ENCODE measurements at regions not wholly inside any gene's neighbourhood (a gene's known extent, or its start where the extent isn't known, plus 50 kb on each side); places are given as distances from the start of the nearest gene placed in this dataset.

DNA sequence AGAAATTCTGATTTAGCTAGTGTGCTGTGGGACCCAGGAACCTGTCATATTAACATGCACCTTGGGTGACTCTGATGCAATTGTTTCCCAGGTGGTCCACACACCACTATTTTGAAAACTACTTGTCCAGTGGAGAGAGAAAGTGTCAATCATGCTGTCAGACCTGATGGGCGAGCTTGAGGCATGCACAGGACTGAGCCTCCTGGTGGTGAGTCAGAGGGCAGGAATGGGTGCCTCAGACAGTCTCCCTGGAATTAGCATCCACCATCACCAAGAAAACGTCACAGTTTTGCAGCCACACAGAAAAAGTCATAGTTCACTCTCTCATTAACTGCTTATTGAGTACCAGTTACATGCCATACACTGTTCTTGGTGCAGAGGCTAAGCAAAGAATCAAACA, 181.8 kb upstream of the MAOA start:
- H2BK12ac ChIP-seq (ENCODE audit: low read length) = no peak overlapping the region
- no CpG with 5 or more reads among the region's 2 CpGs for WGBS, 2 donors (ENCODE audit: extremely low coverage in 2 of 2, insufficient read length in 2 of 2, insufficient replicate concordance in 1 of 2)
- H2BK5ac ChIP-seq (ENCODE audit: low read length) = no peak overlapping the region
- no peak overlapping the region for H2BK15ac ChIP-seq (ENCODE audit: low read length)
- no peak overlapping the region for H2AK5ac ChIP-seq (ENCODE audit: low read depth, low read length)
- H3K9me3 ChIP-seq (replicated peaks in 1 of 2; ENCODE audit: control insufficient read depth in 2 of 2, insufficient read depth in 1 of 2, low read depth in 1 of 2, low read length in 2 of 2) = no peaks in the 10 kb centered on the region
- no peak for DNase-seq (ENCODE audit: low spot score)
- no peak overlapping the region for H4K8ac ChIP-seq (ENCODE audit: low read depth, low read length)
- H3K4ac ChIP-seq (ENCODE audit: low read length) = no peak overlapping the region
- H3K18ac ChIP-seq (ENCODE audit: low read length) = no peak overlapping the region
- H3K27ac ChIP-seq (replicated peaks; ENCODE audit: low read length) = no peak overlapping the region
- H2AFZ ChIP-seq (ENCODE audit: low read length) = no peak overlapping the region
- no peak overlapping the region for H2BK120ac ChIP-seq (ENCODE audit: low read depth, low read length)
- no peak overlapping the region for H3K23ac ChIP-seq (ENCODE audit: low read depth, low read length, poor library complexity)
- H3K4me3 ChIP-seq (ENCODE audit: low read length in 2 of 2) = no peak overlapping the region
- no peak overlapping the region for H4K91ac ChIP-seq (ENCODE audit: low read depth, low read length, poor library complexity)
- no peaks in the 10 kb centered on the region for H3K36me3 ChIP-seq (replicated peaks in 1 of 2; ENCODE audit: control insufficient read depth in 2 of 2, insufficient read depth in 2 of 2, low read length in 2 of 2)
- no peaks in the 10 kb centered on the region for H3K79me1 ChIP-seq (ENCODE audit: low read depth, low read length)
- H3K14ac ChIP-seq (ENCODE audit: low read length) = no peak overlapping the region
- no peaks in the 10 kb centered on the region for H3K27me3 ChIP-seq (ENCODE audit: control insufficient read depth in 3 of 3, insufficient read depth in 3 of 3, low read depth in 1 of 3, low read length in 3 of 3)
- no peaks in the 10 kb centered on the region for H3K4me1 ChIP-seq (ENCODE audit: control insufficient read depth in 2 of 2, insufficient read depth in 1 of 2, low read depth in 1 of 2, low read length in 2 of 2)
- no peak overlapping the region for H3K9ac ChIP-seq (ENCODE audit: low read depth, low read length, poor library complexity)
- H3K4me2 ChIP-seq (ENCODE audit: insufficient read depth, low read length, poor library complexity, severe bottlenecking) = no peak overlapping the region

DNA sequence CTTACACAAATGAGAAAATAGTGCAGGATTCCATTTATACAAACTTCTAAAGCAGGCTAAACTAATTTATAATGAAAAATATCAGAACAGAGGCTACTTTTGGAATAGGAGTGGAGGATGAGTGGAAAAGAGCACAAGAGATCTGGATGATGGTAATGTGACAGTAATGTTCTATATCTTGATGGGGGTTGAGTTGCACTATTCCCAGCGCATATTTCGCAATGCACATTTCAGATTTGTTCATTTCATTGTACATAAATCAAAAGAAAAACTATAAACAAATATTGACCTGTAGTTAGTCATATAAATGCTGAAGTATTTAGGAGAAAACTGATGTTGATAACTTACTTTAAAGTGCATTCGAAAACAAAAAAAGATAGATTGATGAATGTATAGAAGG, 177.0 kb upstream of the MAOA start:
- Histone ChIP-seq H3K4me2 (ENCODE audit: insufficient read depth, low read length, poor library complexity, severe bottlenecking) (no peak overlapping the region), H2BK120ac (ENCODE audit: low read depth, low read length) (no peak overlapping the region), H2BK12ac (ENCODE audit: low read length) (no peak overlapping the region), H2AK5ac (ENCODE audit: low read depth, low read length) (no peak overlapping the region), H3K27ac (replicated peaks; ENCODE audit: low read length) (no peak overlapping the region), H3K9me3 (replicated peaks in 1 of 2; ENCODE audit: control insufficient read depth in 2 of 2, insufficient read depth in 1 of 2, low read depth in 1 of 2, low read length in 2 of 2) (no peaks in the 10 kb centered on the region), H3K9ac (ENCODE audit: low read depth, low read length, poor library complexity) (no peak overlapping the region), H3K79me1 (ENCODE audit: low read depth, low read length) (no peaks in the 10 kb centered on the region), H3K18ac (ENCODE audit: low read length) (no peak overlapping the region), H4K91ac (ENCODE audit: low read depth, low read length, poor library complexity) (no peak overlapping the region), H3K4me1 (ENCODE audit: control insufficient read depth in 2 of 2, insufficient read depth in 1 of 2, low read depth in 1 of 2, low read length in 2 of 2) (peaks cover 0 to 3% of the 10 kb centered on the region in 2 donors), H3K23ac (ENCODE audit: low read depth, low read length, poor library complexity) (no peak overlapping the region), H3K27me3 (ENCODE audit: control insufficient read depth in 3 of 3, insufficient read depth in 3 of 3, low read depth in 1 of 3, low read length in 3 of 3) (no peaks in the 10 kb centered on the region), H3K4me3 (ENCODE audit: low read length in 2 of 2) (no peak overlapping the region), H2AFZ (ENCODE audit: low read length) (no peak overlapping the region), H3K4ac (ENCODE audit: low read length) (no peak overlapping the region), H3K14ac (ENCODE audit: low read length) (no peak overlapping the region), H3K36me3 (replicated peaks in 1 of 2; ENCODE audit: control insufficient read depth in 2 of 2, insufficient read depth in 2 of 2, low read length in 2 of 2) (no peaks in the 10 kb centered on the region), H2BK15ac (ENCODE audit: low read length) (no peak overlapping the region), H4K8ac (ENCODE audit: low read depth, low read length) (no peak overlapping the region), H2BK5ac (ENCODE audit: low read length) (no peak overlapping the region)
- WGBS, 2 donors (ENCODE audit: extremely low coverage in 2 of 2, insufficient read length in 2 of 2, insufficient replicate concordance in 1 of 2) = no CpG with 5 or more reads among the region's 3 CpGs
- DNase-seq (ENCODE audit: low spot score) = no peak

DNA sequence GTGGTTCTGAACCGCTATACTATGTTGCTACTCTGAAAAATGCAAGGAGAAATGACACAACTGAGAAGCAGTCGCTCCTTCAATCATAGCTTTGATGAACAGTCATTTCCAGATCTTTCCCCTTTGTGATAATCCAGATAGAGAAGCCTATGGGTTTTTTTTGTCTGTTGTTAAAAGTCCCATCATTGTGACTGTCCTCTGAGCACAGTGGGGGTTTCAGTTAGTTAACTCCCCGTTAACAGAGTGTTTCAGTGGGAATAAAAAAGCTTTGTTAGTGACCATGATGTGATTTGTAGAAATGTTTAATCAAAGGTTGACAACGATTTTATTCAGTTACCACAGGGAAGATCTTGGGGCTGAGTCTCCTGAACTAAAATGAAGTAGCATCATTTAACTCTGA, 176.2 kb upstream of the MAOA start:
- Histone ChIP-seq H3K9me3 (replicated peaks in 1 of 2; ENCODE audit: control insufficient read depth in 2 of 2, insufficient read depth in 1 of 2, low read depth in 1 of 2, low read length in 2 of 2) (no peaks in the 10 kb centered on the region), H3K36me3 (replicated peaks in 1 of 2; ENCODE audit: control insufficient read depth in 2 of 2, insufficient read depth in 2 of 2, low read length in 2 of 2) (no peaks in the 10 kb centered on the region), H2AFZ (ENCODE audit: low read length) (no peak overlapping the region), H2AK5ac (ENCODE audit: low read depth, low read length) (no peak overlapping the region), H3K27ac (replicated peaks; ENCODE audit: low read length) (no peak overlapping the region), H2BK15ac (ENCODE audit: low read length) (no peak overlapping the region), H3K4ac (ENCODE audit: low read length) (no peak overlapping the region), H2BK120ac (ENCODE audit: low read depth, low read length) (no peak overlapping the region), H3K4me2 (ENCODE audit: insufficient read depth, low read length, poor library complexity, severe bottlenecking) (no peak overlapping the region), H3K18ac (ENCODE audit: low read length) (no peak overlapping the region), H3K14ac (ENCODE audit: low read length) (no peak overlapping the region), H2BK5ac (ENCODE audit: low read length) (no peak overlapping the region), H3K79me1 (ENCODE audit: low read depth, low read length) (no peaks in the 10 kb centered on the region), H3K27me3 (ENCODE audit: control insufficient read depth in 3 of 3, insufficient read depth in 3 of 3, low read depth in 1 of 3, low read length in 3 of 3) (no peaks in the 10 kb centered on the region), H4K91ac (ENCODE audit: low read depth, low read length, poor library complexity) (no peak overlapping the region), H3K4me1 (ENCODE audit: control insufficient read depth in 2 of 2, insufficient read depth in 1 of 2, low read depth in 1 of 2, low read length in 2 of 2) (peaks cover 0 to 3% of the 10 kb centered on the region in 2 donors), H3K23ac (ENCODE audit: low read depth, low read length, poor library complexity) (no peak overlapping the region), H3K4me3 (ENCODE audit: low read length in 2 of 2) (no peak overlapping the region), H3K9ac (ENCODE audit: low read depth, low read length, poor library complexity) (no peak overlapping the region), H2BK12ac (ENCODE audit: low read length) (no peak overlapping the region), H4K8ac (ENCODE audit: low read depth, low read length) (no peak overlapping the region)
- DNase-seq (ENCODE audit: low spot score) = no peak
- no CpG with 5 or more reads among the region's 4 CpGs for WGBS, 2 donors (ENCODE audit: extremely low coverage in 2 of 2, insufficient read length in 2 of 2, insufficient replicate concordance in 1 of 2)

DNA sequence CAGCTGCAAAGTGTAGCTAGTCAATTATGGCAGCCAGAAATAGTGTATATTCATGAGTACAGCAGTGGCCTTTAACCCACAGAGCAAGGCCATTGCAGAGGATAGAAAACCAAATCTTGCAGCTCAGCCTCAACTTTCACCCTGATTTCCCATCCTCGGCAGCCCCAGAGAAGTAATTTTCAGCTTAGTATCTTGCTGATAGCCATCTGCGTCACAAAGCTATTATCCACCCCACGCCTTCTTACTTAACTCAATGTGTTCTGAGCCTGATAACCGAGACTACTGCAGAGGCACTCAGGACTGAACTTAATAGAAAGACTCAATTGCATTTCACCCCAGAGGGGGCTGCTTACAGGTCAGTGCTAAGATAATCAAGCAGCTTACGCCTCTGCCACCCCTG, 174.5 kb upstream of the MAOA start:
- Histone ChIP-seq H3K4me3 (ENCODE audit: low read length in 2 of 2) (no peak overlapping the region), H3K36me3 (replicated peaks in 1 of 2; ENCODE audit: control insufficient read depth in 2 of 2, insufficient read depth in 2 of 2, low read length in 2 of 2) (no peaks in the 10 kb centered on the region), H3K9ac (ENCODE audit: low read depth, low read length, poor library complexity) (no peak overlapping the region), H4K91ac (ENCODE audit: low read depth, low read length, poor library complexity) (no peak overlapping the region), H3K27ac (replicated peaks; ENCODE audit: low read length) (no peak overlapping the region), H2BK120ac (ENCODE audit: low read depth, low read length) (no peak overlapping the region), H3K18ac (ENCODE audit: low read length) (no peak overlapping the region), H3K4ac (ENCODE audit: low read length) (no peak overlapping the region), H3K23ac (ENCODE audit: low read depth, low read length, poor library complexity) (no peak overlapping the region), H4K8ac (ENCODE audit: low read depth, low read length) (no peak overlapping the region), H3K4me1 (ENCODE audit: control insufficient read depth in 2 of 2, insufficient read depth in 1 of 2, low read depth in 1 of 2, low read length in 2 of 2) (peaks cover 0 to 3% of the 10 kb centered on the region in 2 donors), H3K4me2 (ENCODE audit: insufficient read depth, low read length, poor library complexity, severe bottlenecking) (no peak overlapping the region), H3K14ac (ENCODE audit: low read length) (no peak overlapping the region), H3K9me3 (replicated peaks in 1 of 2; ENCODE audit: control insufficient read depth in 2 of 2, insufficient read depth in 1 of 2, low read depth in 1 of 2, low read length in 2 of 2) (no peaks in the 10 kb centered on the region), H2BK15ac (ENCODE audit: low read length) (no peak overlapping the region), H2BK12ac (ENCODE audit: low read length) (no peak overlapping the region), H2AFZ (ENCODE audit: low read length) (no peak overlapping the region), H3K27me3 (ENCODE audit: control insufficient read depth in 3 of 3, insufficient read depth in 3 of 3, low read depth in 1 of 3, low read length in 3 of 3) (no peaks in the 10 kb centered on the region), H3K79me1 (ENCODE audit: low read depth, low read length) (no peaks in the 10 kb centered on the region), H2BK5ac (ENCODE audit: low read length) (no peak overlapping the region), H2AK5ac (ENCODE audit: low read depth, low read length) (no peak overlapping the region)
- no peak for DNase-seq (ENCODE audit: low spot score)
- no CpG with 5 or more reads among the region's 5 CpGs for WGBS, 2 donors (ENCODE audit: extremely low coverage in 2 of 2, insufficient read length in 2 of 2, insufficient replicate concordance in 1 of 2)
